Panc1 (cell line): ENCODE measurements at regions not wholly inside any gene's neighbourhood (a gene's known extent, or its start where the extent isn't known, plus 50 kb on each side); places are given as distances from the start of the nearest gene placed in this dataset.

Source experiments
- CTCF ChIP-seq: fragments of 450-650 bp; IDR thresholded peaks from 2 replicates; pipeline ENCODE4 v1.5.1; 2017; ENCODE audit warnings: mild to moderate bottlenecking
- POLR2AphosphoS5 ChIP-seq: IDR thresholded peaks from 2 replicates; pipeline ENCODE4 v1.6.1; 2012; ENCODE audit warnings: mild to moderate bottlenecking, low read depth, low read length, moderate library complexity
- REST ChIP-seq, 2 experiments: IDR thresholded peaks; 2 replicates each; pipeline ENCODE4 v1.6.1; 2011 to 2012; ENCODE audit warnings: low read depth in 2 of 2, control low read depth in 1 of 2, low read length in 1 of 2, mild to moderate bottlenecking in 1 of 2, moderate library complexity in 1 of 2; ENCODE audit not compliant: insufficient read depth in 1 of 2
- SIN3A ChIP-seq: IDR thresholded peaks from 2 replicates; pipeline ENCODE4 v1.6.1; 2012; ENCODE audit warnings: low read depth, mild to moderate bottlenecking, low read length, moderate library complexity, borderline replicate concordance; ENCODE audit not compliant: insufficient read depth
- TCF7L2 ChIP-seq: IDR thresholded peaks from 2 replicates; pipeline ENCODE4 v1.6.1; 2011; ENCODE audit warnings: mild to moderate bottlenecking, low read depth, low read length, inconsistent platforms

DNA sequence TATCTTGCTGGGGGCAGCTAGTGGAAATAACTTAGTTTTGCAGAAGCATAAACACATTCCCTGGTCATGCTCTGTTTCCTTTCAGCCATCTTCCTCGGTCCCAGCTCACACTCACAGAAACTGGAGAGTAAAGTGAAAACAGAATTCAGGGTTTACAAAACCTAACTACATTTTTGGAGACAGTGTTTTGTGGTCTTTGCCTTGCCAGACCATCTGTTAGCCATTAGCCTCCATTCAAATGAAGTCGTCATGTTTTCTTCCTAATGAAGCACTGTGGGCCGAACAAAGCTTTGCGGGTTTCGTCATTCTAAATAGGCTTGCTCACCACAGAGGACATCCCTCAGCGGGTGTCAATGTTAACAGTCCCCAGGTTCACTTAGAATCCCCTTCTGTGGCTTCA lies 214.6 kb upstream of the TMEM72 start:
- TF ChIP-seq POLR2AphosphoS5 = no peak
- TF ChIP-seq CTCF = no peak
- no peak for TF ChIP-seq REST (IDR thresholded peaks at IDR 0.05; ENCODE audit: insufficient read depth in 1 of 2, low read depth in 2 of 2, low read length in 1 of 2)
- TF ChIP-seq TCF7L2 = no peak
- no peak for TF ChIP-seq SIN3A
